Hypothalamus (tissue), 51 donors: ENCODE measurements at regions not wholly inside any gene's neighbourhood (a gene's known extent, or its start where the extent isn't known, plus 50 kb on each side); places are given as distances from the start of the nearest gene placed in this dataset.
"Not testable (repeated sequence)": the region's sequence is repeated elsewhere in the genome, so short reads cannot be mapped to it uniquely, and the experiment has no call there.

ENCODE experiments used
- DNase-seq, 51 donors: peaks; one replicate each; lab custom pipeline; 2025; lab: John Stamatoyannopoulos, UW

- no peak for DNase-seq
Observed at GRCh38 chr4:4913628-4914027, 54.2 kb downstream of the MSX1 start.

- DNase-seq = no peak
Observed at GRCh38 chr4:4914059-4914820, 54.8 kb downstream of the MSX1 start.

GRCh38 chr4:4914965-4915845, 55.7 kb downstream of the MSX1 start:
- no peak for DNase-seq

GRCh38 chr4:4918067-4918466, 58.6 kb downstream of the MSX1 start:
- DNase-seq = no peak

GRCh38 chr4:4919927-4920326, 60.5 kb downstream of the MSX1 start:
- DNase-seq = no peak

- no peak for DNase-seq
Observed at GRCh38 chr4:4921077-4921476, 61.6 kb downstream of the MSX1 start.

- no peak for DNase-seq
Observed at GRCh38 chr4:4922441-4922840, 63.0 kb downstream of the MSX1 start.

- DNase-seq = no peak
Observed at GRCh38 chr4:4923201-4923600, 63.7 kb downstream of the MSX1 start.

- DNase-seq = no peak
Observed at GRCh38 chr4:4930677-4931076, 71.2 kb downstream of the MSX1 start.

GRCh38 chr4:4935974-4936373, 76.5 kb downstream of the MSX1 start:
- DNase-seq = no peak

GRCh38 chr4:4937926-4938325, 78.5 kb downstream of the MSX1 start:
- DNase-seq = no peak

- DNase-seq = no peak
Observed at GRCh38 chr4:4941751-4942150, 77.5 kb downstream of the CYTL1 start.

GRCh38 chr4:4942658-4943057, 76.6 kb downstream of the CYTL1 start:
- no peak for DNase-seq

- no peak for DNase-seq
Observed at GRCh38 chr4:4945021-4945420, 74.2 kb downstream of the CYTL1 start.

- DNase-seq = no peak
Observed at GRCh38 chr4:4945829-4946228, 73.4 kb downstream of the CYTL1 start.

- DNase-seq = no peak
Observed at GRCh38 chr4:4946416-4946815, 72.8 kb downstream of the CYTL1 start.

- DNase-seq = no peak
Observed at GRCh38 chr4:4947721-4948120, 71.5 kb downstream of the CYTL1 start.

GRCh38 chr4:4948370-4948769, 70.9 kb downstream of the CYTL1 start:
- DNase-seq = no peak

GRCh38 chr4:4950561-4951290, 68.5 kb downstream of the CYTL1 start:
- peak in 37 of 51 donors; percentile 3 to 71 (median 37) for DNase-seq

GRCh38 chr4:4952273-4952672, 67.0 kb downstream of the CYTL1 start:
- no peak for DNase-seq

- DNase-seq = not testable (repeated sequence)
Observed at GRCh38 chr4:4959344-4960074, 59.7 kb downstream of the CYTL1 start.
